ENCODE measurements at regions not wholly inside any gene's neighbourhood (a gene's known extent, or its start where the extent isn't known, plus 50 kb on each side); places are given as distances from the start of the nearest gene placed in this dataset.

DNA sequence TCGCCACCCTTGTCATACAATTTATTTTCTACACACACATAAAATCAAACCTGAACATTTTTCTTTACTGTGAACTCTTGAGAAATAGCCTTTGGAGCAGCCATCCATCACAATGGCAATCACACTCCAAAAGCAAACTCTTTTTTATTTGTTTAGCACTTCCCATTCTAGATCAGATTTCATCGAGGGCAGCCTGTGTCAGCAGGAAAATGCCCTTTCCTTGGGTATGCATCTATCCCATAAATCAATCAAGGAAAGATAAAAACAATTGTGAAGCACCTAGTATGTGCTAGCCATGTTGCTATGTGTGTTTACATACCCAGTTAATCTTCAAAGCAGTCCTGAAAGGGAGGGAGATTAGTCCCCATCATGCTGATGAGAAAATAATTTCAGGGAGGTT is 484.1 kb upstream of the USP24 start:
- Histone ChIP-seq H3K4me2 (ENCODE audit: low read depth, low read length) (no peak overlapping the region), H3K4me3 (replicated peaks in 1 of 3; ENCODE audit: insufficient read depth in 1 of 3, low read depth in 2 of 3, low read length in 3 of 3) (no peak overlapping the region), H2AFZ (ENCODE audit: low read length) (no peak overlapping the region), H3K9me3 (ENCODE audit: low read length) (no peaks in the 10 kb centered on the region), H3K9ac (ENCODE audit: insufficient read depth, low read depth, low read length) (no peak overlapping the region), H3K36me3 (replicated peaks in 1 of 2; ENCODE audit: control insufficient read depth in 1 of 2, insufficient read depth in 2 of 2, low read length in 2 of 2) (no peaks in the 10 kb centered on the region), H3K27me3 (ENCODE audit: control insufficient read depth in 1 of 2, insufficient read depth in 2 of 2, low read length in 2 of 2) (no peaks in the 10 kb centered on the region), H3K79me2 (ENCODE audit: insufficient read depth, low read length) (no peaks in the 10 kb centered on the region), H3K27ac (ENCODE audit: extremely low read length, insufficient read depth, low read length) (no peak overlapping the region), H3K4me1 (ENCODE audit: insufficient read depth, low read length) (no peaks in the 10 kb centered on the region), H4K20me1 (ENCODE audit: insufficient read depth, low read length) (no peaks in the 10 kb centered on the region)
- DNase-seq (ENCODE audit: low spot score) (no peak), ATAC-seq (no peak), FAIRE-seq (no peak)
- TF ChIP-seq ZNF883 (CRISPR knock-in tag; IDR thresholded peaks at IDR 0.05; ENCODE audit: not compliant biosample characterization): no peak
- TF ChIP-seq, protein P1, sequence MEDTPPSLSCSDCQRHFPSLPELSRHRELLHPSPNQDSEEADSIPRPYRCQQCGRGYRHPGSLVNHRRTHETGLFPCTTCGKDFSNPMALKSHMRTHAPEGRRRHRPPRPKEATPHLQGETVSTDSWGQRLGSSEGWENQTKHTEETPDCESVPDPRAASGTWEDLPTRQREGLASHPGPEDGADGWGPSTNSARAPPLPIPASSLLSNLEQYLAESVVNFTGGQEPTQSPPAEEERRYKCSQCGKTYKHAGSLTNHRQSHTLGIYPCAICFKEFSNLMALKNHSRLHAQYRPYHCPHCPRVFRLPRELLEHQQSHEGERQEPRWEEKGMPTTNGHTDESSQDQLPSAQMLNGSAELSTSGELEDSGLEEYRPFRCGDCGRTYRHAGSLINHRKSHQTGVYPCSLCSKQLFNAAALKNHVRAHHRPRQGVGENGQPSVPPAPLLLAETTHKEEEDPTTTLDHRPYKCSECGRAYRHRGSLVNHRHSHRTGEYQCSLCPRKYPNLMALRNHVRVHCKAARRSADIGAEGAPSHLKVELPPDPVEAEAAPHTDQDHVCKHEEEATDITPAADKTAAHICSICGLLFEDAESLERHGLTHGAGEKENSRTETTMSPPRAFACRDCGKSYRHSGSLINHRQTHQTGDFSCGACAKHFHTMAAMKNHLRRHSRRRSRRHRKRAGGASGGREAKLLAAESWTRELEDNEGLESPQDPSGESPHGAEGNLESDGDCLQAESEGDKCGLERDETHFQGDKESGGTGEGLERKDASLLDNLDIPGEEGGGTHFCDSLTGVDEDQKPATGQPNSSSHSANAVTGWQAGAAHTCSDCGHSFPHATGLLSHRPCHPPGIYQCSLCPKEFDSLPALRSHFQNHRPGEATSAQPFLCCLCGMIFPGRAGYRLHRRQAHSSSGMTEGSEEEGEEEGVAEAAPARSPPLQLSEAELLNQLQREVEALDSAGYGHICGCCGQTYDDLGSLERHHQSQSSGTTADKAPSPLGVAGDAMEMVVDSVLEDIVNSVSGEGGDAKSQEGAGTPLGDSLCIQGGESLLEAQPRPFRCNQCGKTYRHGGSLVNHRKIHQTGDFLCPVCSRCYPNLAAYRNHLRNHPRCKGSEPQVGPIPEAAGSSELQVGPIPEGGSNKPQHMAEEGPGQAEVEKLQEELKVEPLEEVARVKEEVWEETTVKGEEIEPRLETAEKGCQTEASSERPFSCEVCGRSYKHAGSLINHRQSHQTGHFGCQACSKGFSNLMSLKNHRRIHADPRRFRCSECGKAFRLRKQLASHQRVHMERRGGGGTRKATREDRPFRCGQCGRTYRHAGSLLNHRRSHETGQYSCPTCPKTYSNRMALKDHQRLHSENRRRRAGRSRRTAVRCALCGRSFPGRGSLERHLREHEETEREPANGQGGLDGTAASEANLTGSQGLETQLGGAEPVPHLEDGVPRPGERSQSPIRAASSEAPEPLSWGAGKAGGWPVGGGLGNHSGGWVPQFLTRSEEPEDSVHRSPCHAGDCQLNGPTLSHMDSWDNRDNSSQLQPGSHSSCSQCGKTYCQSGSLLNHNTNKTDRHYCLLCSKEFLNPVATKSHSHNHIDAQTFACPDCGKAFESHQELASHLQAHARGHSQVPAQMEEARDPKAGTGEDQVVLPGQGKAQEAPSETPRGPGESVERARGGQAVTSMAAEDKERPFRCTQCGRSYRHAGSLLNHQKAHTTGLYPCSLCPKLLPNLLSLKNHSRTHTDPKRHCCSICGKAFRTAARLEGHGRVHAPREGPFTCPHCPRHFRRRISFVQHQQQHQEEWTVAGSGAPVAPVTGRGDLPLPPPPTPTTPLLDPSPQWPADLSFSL (CRISPR knock-in tag; IDR thresholded peaks at IDR 0.05): no peak
- CTCF ChIA-PET (ENCODE audit: low intra/inter-chr PET ratio, low total read pairs): no interaction called here
- intact Hi-C loops (cut with micrococcal nuclease; ENCODE audit: unreplicated experiment): no loop called here
- in situ Hi-C loops (cut with HindIII; ENCODE audit: extremely low pct_ligation_motif_present, low pct_unique_long_range_greater_than_20kb): no loop called here
- POLR2A ChIA-PET: no interaction called here
- WGBS (ENCODE audit: low lambda C conversion rate): 6% methylated on average over 2 of the region's 2 CpGs
- no TSS peak for BruUV-seq (replicated peaks)
